B cell (primary cell): ENCODE measurements at regions not wholly inside any gene's neighbourhood (a gene's known extent, or its start where the extent isn't known, plus 50 kb on each side); places are given as distances from the start of the nearest gene placed in this dataset.
"Not testable (repeated sequence)": the region's sequence is repeated elsewhere in the genome, so short reads cannot be mapped to it uniquely, and the experiment has no call there.

Source experiments
- ATAC-seq: fragments of 200-7000 bp; cut with Tn5 transposase; one replicate; pipeline ENCODE4 v1.10.0; 2021; ENCODE audit warnings: low read depth, mild to moderate bottlenecking, moderate number of reproducible peaks, moderate library complexity
- CTCF ChIA-PET: fragments of 350-600 bp; sonication (Branson Sonifier 250); formaldehyde crosslinking; loops from one replicate; lab custom pipeline; 2021; ENCODE audit warnings: antibody characterized with exemption, inconsistent platforms; lab: Charles Lee
- POLR2A ChIA-PET: fragments of 350-600 bp; sonication (Branson Sonifier 250); formaldehyde crosslinking; loops from one replicate; lab custom pipeline; 2021; ENCODE audit warnings: antibody characterized with exemption; lab: Charles Lee
- DNase-seq: peaks from one replicate; pipeline ENCODE4 v3.0.0; 2013
- H2AFZ ChIP-seq: 2 replicates; pipeline ENCODE4 v1.6.1; 2012; ENCODE audit warnings: mild to moderate bottlenecking, low read depth, low read length; ENCODE audit not compliant: insufficient read depth, poor library complexity, severe bottlenecking
- H3K27ac ChIP-seq, 2 donors: 1 replicate in 1 of 2; 2 replicates in 1 of 2; pipeline ENCODE4 v1.5.1; 2012 to 2013; ENCODE audit warnings: low read length in 2 of 2, mild to moderate bottlenecking in 2 of 2, moderate library complexity in 1 of 2
- H3K27me3 ChIP-seq, 4 experiments: fragments of 200-600 bp in 1 of 4; sonication (generic) in 1 of 4; replicated peaks in 1 of 4; 1 replicate in 2 of 4; 2 replicates in 2 of 4; pipeline versions ENCODE4 v1.6.1 to v1.7.0; 2013 to 2016; ENCODE audit warnings: low read length in 3 of 4, mild to moderate bottlenecking in 2 of 4, mixed read lengths in 1 of 4, moderate library complexity in 1 of 4; ENCODE audit not compliant: insufficient read depth in 4 of 4, control insufficient read depth in 3 of 4; ENCODE audit errors: control extremely low read depth in 1 of 4
- H3K36me3 ChIP-seq, 2 experiments: replicated peaks in 1 of 2; 1 replicate in 1 of 2; 2 replicates in 1 of 2; pipeline versions ENCODE4 v1.6.1 to v1.7.1; 2013; ENCODE audit warnings: low read length in 1 of 2; ENCODE audit not compliant: insufficient read depth in 2 of 2, control insufficient read depth in 1 of 2; ENCODE audit errors: control extremely low read depth in 1 of 2, extremely low read depth in 1 of 2
- H3K4me1 ChIP-seq, 2 donors: fragments of 200-600 bp in 1 of 2; sonication (generic) in 1 of 2; 1 replicate in 1 of 2; 2 replicates in 1 of 2; pipeline versions ENCODE4 v1.5.1 to v1.6.1; 2013 to 2017; ENCODE audit warnings: low read length in 2 of 2; ENCODE audit not compliant: control insufficient read depth in 2 of 2, insufficient read depth in 2 of 2
- H3K4me2 ChIP-seq: replicated peaks from 2 replicates; pipeline ENCODE3; 2012; ENCODE audit warnings: mild to moderate bottlenecking, low read depth, low read length; ENCODE audit not compliant: poor library complexity, severe bottlenecking
- H3K4me3 ChIP-seq, 5 experiments: fragments of 200-600 bp in 1 of 5; sonication (generic) in 1 of 5; 1 replicate in 3 of 5; 2 replicates in 2 of 5; pipeline versions ENCODE4 v1.5.1 to v1.7.0; 2011 to 2016; ENCODE audit warnings: low read length in 4 of 5, mild to moderate bottlenecking in 4 of 5, low read depth in 2 of 5, control low read depth in 1 of 5, moderate library complexity in 1 of 5; ENCODE audit not compliant: insufficient read depth in 1 of 5; ENCODE audit errors: control extremely low read depth in 1 of 5, extremely low read depth in 1 of 5
- H3K79me2 ChIP-seq: fragments of 200-600 bp; sonication (generic); one replicate; pipeline ENCODE4 v1.6.0; 2016; ENCODE audit warnings: low read length; ENCODE audit not compliant: control insufficient read depth, insufficient read depth
- H3K9ac ChIP-seq: fragments of 200-600 bp; sonication (generic); 2 replicates; pipeline ENCODE4 v1.6.1; 2017; ENCODE audit warnings: mild to moderate bottlenecking, low read length, moderate library complexity
- H3K9me3 ChIP-seq, 3 donors: one replicate each; pipeline versions ENCODE4 v1.6.1 to v1.7.1; 2013; ENCODE audit warnings: low read length in 2 of 3; ENCODE audit not compliant: control insufficient read depth in 2 of 3, insufficient read depth in 1 of 3; ENCODE audit errors: control extremely low read depth in 1 of 3
- H4K20me1 ChIP-seq: 2 replicates; pipeline ENCODE4 v1.6.0; 2012; ENCODE audit warnings: mild to moderate bottlenecking, low read length; ENCODE audit not compliant: insufficient read depth, control insufficient read depth, poor library complexity, severe bottlenecking
- H3K27ac Mint-ChIP-seq: one replicate; pipeline ENCODE4 v1.8.0; 2021; ENCODE audit warnings: mixed read lengths
- H3K27me3 Mint-ChIP-seq: one replicate; pipeline ENCODE4 v1.8.0; 2021; ENCODE audit warnings: mixed read lengths
- H3K4me1 Mint-ChIP-seq: one replicate; pipeline ENCODE4 v1.8.0; 2021; ENCODE audit warnings: mixed read lengths
- H3K4me3 Mint-ChIP-seq: one replicate; pipeline ENCODE4 v1.8.0; 2021; ENCODE audit warnings: mixed read lengths
- H3K9me3 Mint-ChIP-seq: one replicate; pipeline ENCODE4 v1.8.0; 2022; ENCODE audit warnings: mixed read lengths; ENCODE audit not compliant: insufficient read depth
- CTCF ChIP-seq: fragments of 200-600 bp; IDR thresholded peaks from one replicate; pipeline ENCODE4 v1.8.0; 2022; ENCODE audit warnings: antibody characterized with exemption, mild to moderate bottlenecking
- EZH2 ChIP-seq: IDR thresholded peaks from 2 replicates; pipeline ENCODE4 v1.6.1; 2012; ENCODE audit warnings: borderline replicate concordance, low read depth, mild to moderate bottlenecking, moderate library complexity, low read length; ENCODE audit not compliant: insufficient read depth, poor library complexity, severe bottlenecking
- WGBS: methylation state at CpG from one replicate; pipeline ENCODE4 v1.1.5; 2013; ENCODE audit warnings: missing lambda C conversion rate; ENCODE audit not compliant: insufficient coverage; 5-methylcytosine and 5-hydroxymethylcytosine counted together
- intact Hi-C: fragments of 100-400 bp; cut with micrococcal nuclease; formaldehyde crosslinking; loops from one replicate; pipeline ENCODE4 v1.10.0; 2022

- intact Hi-C loops = no loop called here
- H3K36me3 ChIP-seq = no peaks in the 10 kb centered on the region
- H3K27me3 Mint-ChIP-seq = no peaks in the 10 kb centered on the region
- no peaks in the 10 kb centered on the region for H3K27me3 ChIP-seq
- no peak overlapping the region for H3K4me2 ChIP-seq
- H3K4me1 Mint-ChIP-seq = peaks cover 2% of the 10 kb centered on the region
- H2AFZ ChIP-seq = no peak overlapping the region
- H3K9me3 ChIP-seq = peaks cover 0 to 13% (median 0%) of the 10 kb centered on the region in 3 donors
- H3K79me2 ChIP-seq = no peaks in the 10 kb centered on the region
- ATAC-seq = no peak
- H3K27ac Mint-ChIP-seq = no peak overlapping the region
- ChIA-PET POLR2A (no interaction called here), CTCF (no interaction called here)
- H4K20me1 ChIP-seq = no peaks in the 10 kb centered on the region
- WGBS = 98% methylated on average over 4 of the region's 12 CpGs
- H3K27ac ChIP-seq = no peak overlapping the region
- DNase-seq = no peak
- TF ChIP-seq CTCF (no peak), EZH2 (no peak)
- H3K4me3 ChIP-seq = no peak overlapping the region
- H3K4me1 ChIP-seq = peaks cover 0 to 3% of the 10 kb centered on the region in 2 donors
- H3K9ac ChIP-seq = no peak overlapping the region
- no peak overlapping the region for H3K4me3 Mint-ChIP-seq
- peaks cover 2% of the 10 kb centered on the region for H3K9me3 Mint-ChIP-seq
Measured at GRCh38 chr3:23135026-23135785, 67.9 kb upstream of the UBE2E2 start.

GRCh38 chr3:23136054-23136453 lies 67.1 kb upstream of the UBE2E2 start:
- ATAC-seq (no peak), DNase-seq (no peak)
- Mint-ChIP-seq H3K9me3 (peaks cover 2% of the 10 kb centered on the region), H3K4me3 (no peak overlapping the region), H3K4me1 (peaks cover 2% of the 10 kb centered on the region), H3K27me3 (no peaks in the 10 kb centered on the region), H3K27ac (no peak overlapping the region)
- Histone ChIP-seq H3K9ac (no peak overlapping the region), H4K20me1 (no peaks in the 10 kb centered on the region), H3K79me2 (no peaks in the 10 kb centered on the region), H3K4me1 (peaks cover 0 to 3% of the 10 kb centered on the region in 2 donors), H3K4me2 (no peak overlapping the region), H3K4me3 (no peak overlapping the region), H3K9me3 (peaks cover 0 to 13% (median 0%) of the 10 kb centered on the region in 3 donors), H3K36me3 (no peaks in the 10 kb centered on the region), H2AFZ (no peak overlapping the region), H3K27me3 (no peaks in the 10 kb centered on the region), H3K27ac (no peak overlapping the region)
- ChIA-PET CTCF (no interaction called here), POLR2A (no interaction called here)
- TF ChIP-seq CTCF (no peak), EZH2 (no peak)
- WGBS = 71% methylated on average over 1 of the region's 2 CpGs
- intact Hi-C loops = no loop called here

- H3K4me3 ChIP-seq, H3K9me3 ChIP-seq, intact Hi-C loops, H3K36me3 ChIP-seq, H3K4me1 Mint-ChIP-seq, H2AFZ ChIP-seq, H3K4me1 ChIP-seq, H3K4me2 ChIP-seq, H4K20me1 ChIP-seq, ATAC-seq, H3K27me3 Mint-ChIP-seq, H3K27ac Mint-ChIP-seq, H3K27me3 ChIP-seq, CTCF ChIA-PET, DNase-seq, H3K9ac ChIP-seq, H3K4me3 Mint-ChIP-seq, H3K9me3 Mint-ChIP-seq, POLR2A ChIA-PET, H3K27ac ChIP-seq, H3K79me2 ChIP-seq: not testable (repeated sequence)
- 0% methylated on average over 1 of the region's 2 CpGs for WGBS
Measured at GRCh38 chr3:23144051-23144450, 59.1 kb upstream of the UBE2E2 start.
